ENCODE measurements at regions not wholly inside any gene's neighbourhood (a gene's known extent, or its start where the extent isn't known, plus 50 kb on each side); places are given as distances from the start of the nearest gene placed in this dataset.
"Not testable (repeated sequence)": the region's sequence is repeated elsewhere in the genome, so short reads cannot be mapped to it uniquely, and the experiment has no call there.

- no peak for DNase-seq
Measured at GRCh38 chr1:73452522-73452921, 745.5 kb downstream of the LRRIQ3 start.

GRCh38 chr1:73450668-73451067, 747.3 kb downstream of the LRRIQ3 start:
- not testable (repeated sequence) for DNase-seq

GRCh38 chr1:73411479-73411878, 786.5 kb downstream of the LRRIQ3 start:
- DNase-seq: no peak

GRCh38 chr1:73401666-73402065, 796.3 kb downstream of the LRRIQ3 start:
- DNase-seq: no peak

- DNase-seq: no peak
Measured at GRCh38 chr1:73382966-73383365, 815.0 kb downstream of the LRRIQ3 start.

GRCh38 chr1:73366734-73367413, 831.1 kb downstream of the LRRIQ3 start:
- DNase-seq: no peak

- no peak for DNase-seq
Measured at GRCh38 chr1:73359001-73359400, 839.0 kb downstream of the LRRIQ3 start.

GRCh38 chr1:73356485-73356884, 841.5 kb downstream of the LRRIQ3 start:
- no peak for DNase-seq

GRCh38 chr1:73343947-73344346, 854.0 kb downstream of the LRRIQ3 start:
- no peak for DNase-seq

- DNase-seq: no peak
Measured at GRCh38 chr1:73333847-73334503, 864.0 kb downstream of the LRRIQ3 start.

GRCh38 chr1:73331726-73332125, 866.2 kb downstream of the LRRIQ3 start:
- DNase-seq: no peak

- no peak for DNase-seq
Measured at GRCh38 chr1:73327998-73328397, 870.0 kb downstream of the LRRIQ3 start.

- DNase-seq: no peak
Measured at GRCh38 chr1:73327180-73327793, 870.7 kb downstream of the LRRIQ3 start.

GRCh38 chr1:73326663-73327062, 871.3 kb downstream of the LRRIQ3 start:
- no peak for DNase-seq

- no peak for DNase-seq
Measured at GRCh38 chr1:73310797-73311381, 887.1 kb downstream of the LRRIQ3 start.

GRCh38 chr1:73306899-73307555, 890.9 kb downstream of the LRRIQ3 start:
- no peak for DNase-seq

- DNase-seq: no peak
Measured at GRCh38 chr1:73273886-73274285, 924.1 kb downstream of the LRRIQ3 start.

- DNase-seq: not testable (repeated sequence)
Measured at GRCh38 chr1:73245196-73245595, 952.8 kb downstream of the LRRIQ3 start.

- no peak for DNase-seq
Measured at GRCh38 chr1:73218995-73219546, 936.7 kb upstream of the NEGR1 start.

- no peak for DNase-seq
Measured at GRCh38 chr1:73205294-73205973, 923.1 kb upstream of the NEGR1 start.

GRCh38 chr1:73197972-73198371, 915.6 kb upstream of the NEGR1 start:
- no peak for DNase-seq

GRCh38 chr1:73194965-73195364, 912.6 kb upstream of the NEGR1 start:
- DNase-seq: no peak
